K562 (cell line): ENCODE measurements at regions not wholly inside any gene's neighbourhood (a gene's known extent, or its start where the extent isn't known, plus 50 kb on each side); places are given as distances from the start of the nearest gene placed in this dataset.

Source experiments
- ARHGAP35 ChIP-seq: fragments of 450-650 bp; IDR thresholded peaks from 2 replicates; pipeline ENCODE4 v1.6.1; 2018; ENCODE audit not compliant: partially characterized antibody
- ELF4 ChIP-seq: fragments of 450-650 bp; formaldehyde crosslinking; IDR thresholded peaks from 2 replicates; pipeline ENCODE4 v1.4.0; 2022; ENCODE audit warnings: missing genetic modification characterization
- GTF2A2 ChIP-seq: IDR thresholded peaks from 2 replicates; pipeline ENCODE4 v1.6.1; 2016; ENCODE audit warnings: mild to moderate bottlenecking, missing genetic modification characterization, missing compliant biosample characterization
- MLLT1 ChIP-seq, 2 experiments: fragments of 450-650 bp; IDR thresholded peaks; 2 replicates each; pipeline ENCODE4 v1.6.1; 2016
- THRAP3 ChIP-seq: fragments of 450-650 bp; IDR thresholded peaks from 2 replicates; pipeline ENCODE4 v1.6.1; 2016; ENCODE audit warnings: mild to moderate bottlenecking, inconsistent platforms, borderline replicate concordance
- ZBTB40 ChIP-seq, 2 experiments: fragments of 450-650 bp in 1 of 2; sonication (generic) in 1 of 2; formaldehyde crosslinking in 1 of 2; IDR thresholded peaks; 2 replicates each; pipeline versions ENCODE4 v1.7.1 to v1.9.0; 2016 to 2022; ENCODE audit warnings: inconsistent platforms in 1 of 2, mild to moderate bottlenecking in 1 of 2, missing genetic modification reagents in 1 of 2
- ZNF395 ChIP-seq: fragments of 200-800 bp; sonication (Bioruptor generic); IDR thresholded peaks from 2 replicates; pipeline ENCODE4 v1.6.1; 2017; ENCODE audit warnings: missing genetic modification characterization, missing compliant biosample characterization

- TF ChIP-seq ZBTB40 (IDR thresholded peaks at IDR 0.05) (0 out of 2 replicates have a peak, but pooled peaks have one; percentile 23), ZBTB40 (CRISPR knock-in tag; IDR thresholded peaks at IDR 0.05) (no peak), ZNF395 (CRISPR knock-in tag) (0 out of 2 replicates have a peak, but pooled peaks have one; percentile 1), GTF2A2 (tag) (0 out of 2 replicates have a peak, but pooled peaks have one; percentile 35), ELF4 (CRISPR knock-in tag) (0 out of 2 replicates have a peak, but pooled peaks have one; percentile 41), MLLT1 (IDR thresholded peaks at IDR 0.05) (peak in 1 of 2 experiments; percentile 40; a peak in 1 of 4 replicates), THRAP3 (peak; percentile 81), ARHGAP35 (peak; percentile 47)
These were observed 62.2 kb upstream of the GOLIM4 start (continued) for GRCh38 chr3:168157903-168158302.
